K562 (cell line): ENCODE measurements at regions not wholly inside any gene's neighbourhood (a gene's known extent, or its start where the extent isn't known, plus 50 kb on each side); places are given as distances from the start of the nearest gene placed in this dataset.

Experiments
- ATAC-seq: fragments of 200-7000 bp; cut with Tn5 transposase; 3 replicates; pipeline ENCODE4 v1.9.1; 2020; ENCODE audit warnings: moderate library complexity
- BruUV-seq: library from RNA; stranded (reverse); fragments of 400-500 nt; replicated peaks from 2 replicates; lab custom pipeline; 2021; lab: Mats Ljungman, UMichigan
- CTCF ChIA-PET: fragments of 300-600 bp; formaldehyde crosslinking; extraction: SDS; loops from one replicate; lab custom pipeline; 2021; ENCODE audit warnings: low intra/inter-chr PET ratio; lab: Yijun Ruan, JAX
- POLR2A ChIA-PET: fragments of 300-600, 350-650 bp; sonication (Branson Sonifier 250); formaldehyde crosslinking; extraction: SDS; loops from one replicate; lab custom pipeline; 2021; ENCODE audit warnings: antibody characterized with exemption, inconsistent platforms; lab: Yijun Ruan, JAX
- DNase-seq, 4 experiments: peaks; one replicate each; pipeline versions ENCODE4 v3.0.0 to v3.0.0-alpha.2; 2011 to 2018; ENCODE audit warnings: low spot score in 3 of 4, mixed read lengths in 3 of 4; ENCODE audit errors: extremely low read depth in 1 of 4
- FAIRE-seq: peaks from 2 replicates; lab custom pipeline; 2011; peaks lifted over from hg19 to GRCh38; lab: Jason Lieb, UNC
- H2AFZ ChIP-seq: 2 replicates; pipeline ENCODE4 v1.6.0; 2011; ENCODE audit warnings: low read depth, low read length, control low read depth, inconsistent platforms
- H3K27ac ChIP-seq: fragments of 200-600 bp; 3 replicates; pipeline ENCODE4 v1.8.0; 2011; ENCODE audit warnings: low read depth, mild to moderate bottlenecking, control low read depth, inconsistent platforms, low read length, moderate library complexity, mixed read lengths; ENCODE audit errors: extremely low read depth
- H3K27me3 ChIP-seq, 2 experiments: fragments of 300-600 bp in 1 of 2; 2 replicates in 1 of 2; 3 replicates in 1 of 2; pipeline versions ENCODE4 v1.6.0 to v1.8.0; 2011; ENCODE audit warnings: inconsistent platforms in 2 of 2, low read length in 2 of 2, mild to moderate bottlenecking in 1 of 2, mixed read lengths in 1 of 2, moderate library complexity in 1 of 2; ENCODE audit not compliant: control insufficient read depth in 2 of 2, insufficient read depth in 2 of 2
- H3K36me3 ChIP-seq: fragments of 300-600 bp; 3 replicates; pipeline ENCODE4 v1.8.0; 2011; ENCODE audit warnings: mild to moderate bottlenecking, low read length, inconsistent platforms; ENCODE audit not compliant: control insufficient read depth, insufficient read depth
- H3K4me1 ChIP-seq, 2 experiments: fragments of 200-600 bp in 1 of 2; replicated peaks in 1 of 2; 2 replicates in 1 of 2; 3 replicates in 1 of 2; pipeline versions ENCODE4 v1.5.1 to v1.8.0; 2011; ENCODE audit warnings: inconsistent platforms in 2 of 2, low read length in 2 of 2, mild to moderate bottlenecking in 1 of 2, mixed read lengths in 1 of 2, moderate library complexity in 1 of 2; ENCODE audit not compliant: control insufficient read depth in 2 of 2, insufficient read depth in 2 of 2
- H3K4me2 ChIP-seq: 2 replicates; pipeline ENCODE4 v1.6.1; 2011; ENCODE audit warnings: low read length, control low read depth, inconsistent platforms, mixed read lengths; ENCODE audit not compliant: insufficient read depth
- H3K4me3 ChIP-seq: fragments of 200-600 bp; sonication (generic), shearing (Covaris generic); 2 replicates; pipeline ENCODE4 v1.5.1; 2016; ENCODE audit warnings: control low read depth, inconsistent platforms
- H3K79me2 ChIP-seq: fragments of 200-600 bp; 3 replicates; pipeline ENCODE4 v1.8.0; 2011; ENCODE audit warnings: low read length, inconsistent platforms; ENCODE audit not compliant: control insufficient read depth, insufficient read depth
- H3K9ac ChIP-seq, 2 experiments: 2 replicates each; pipeline versions ENCODE4 v1.6.0 to v1.6.1; 2011; ENCODE audit warnings: low read depth in 2 of 2, low read length in 2 of 2, control low read depth in 1 of 2, inconsistent platforms in 1 of 2, mild to moderate bottlenecking in 1 of 2, mixed read lengths in 1 of 2; ENCODE audit not compliant: insufficient read depth in 1 of 2
- H3K9me1 ChIP-seq: one replicate; pipeline ENCODE4 v1.6.0; 2011; ENCODE audit warnings: inconsistent platforms, mild to moderate bottlenecking, low read length, moderate library complexity; ENCODE audit not compliant: control insufficient read depth, insufficient read depth
- H3K9me3 ChIP-seq: replicated peaks from 2 replicates; pipeline ENCODE4 v1.5.1; 2011; ENCODE audit warnings: low read depth, low read length, inconsistent platforms; ENCODE audit not compliant: control insufficient read depth, insufficient read depth
- H4K20me1 ChIP-seq: replicated peaks from 2 replicates; pipeline ENCODE4 v1.6.1; 2011; ENCODE audit warnings: low read length, inconsistent platforms, mixed read lengths; ENCODE audit not compliant: control insufficient read depth, insufficient read depth
- CGGBP1 ChIP-seq: fragments of 250-450 bp; sonication (Bioruptor Pico); IDR thresholded peaks from 2 replicates; pipeline ENCODE4 v1.9.0; 2021; ENCODE audit warnings: mild to moderate bottlenecking
- FIP1L1 ChIP-seq: fragments of 200-400 bp; formaldehyde crosslinking; IDR thresholded peaks from 2 replicates; pipeline ENCODE4 v1.6.1; 2018; ENCODE audit warnings: mild to moderate bottlenecking, low read depth, low read length; ENCODE audit not compliant: poor library complexity, severe bottlenecking
- MEF2A ChIP-seq: IDR thresholded peaks from 2 replicates; pipeline ENCODE4 v1.6.1; 2011; ENCODE audit warnings: low read depth, mild to moderate bottlenecking, low read length, moderate library complexity; ENCODE audit not compliant: control insufficient read depth
- NR2C1 ChIP-seq, 2 experiments: fragments of 450-650 bp; IDR thresholded peaks; 2 replicates each; pipeline ENCODE4 v1.6.1; 2017; ENCODE audit warnings: mild to moderate bottlenecking in 2 of 2, antibody characterized with exemption in 1 of 2, inconsistent platforms in 1 of 2, missing compliant biosample characterization in 1 of 2, missing genetic modification characterization in 1 of 2
- ZNF124 ChIP-seq: sonication (generic); formaldehyde crosslinking; IDR thresholded peaks from 2 replicates; pipeline ENCODE4 v1.8.1; 2022; ENCODE audit warnings: missing genetic modification reagents
- WGBS: fragments of 100-300 bp; shearing (Covaris generic); methylation state at CpG from one replicate; pipeline ENCODE4 v1.1.6; 2016; ENCODE audit warnings: low coverage, mixed read lengths; ENCODE audit not compliant: insufficient coverage; ENCODE audit errors: missing lambda C conversion rate; 5-methylcytosine and 5-hydroxymethylcytosine counted together
- in situ Hi-C: fragments of 300-500 bp; cut with MboI; formaldehyde crosslinking; loops from 4 replicates; pipeline ENCODE4 v1.15.0; 2018; ENCODE audit warnings: inconsistent platforms, mixed read lengths
- intact Hi-C: fragments of 100-400 bp; cut with micrococcal nuclease; formaldehyde crosslinking; loops from 2 replicates; pipeline ENCODE4 v1.14.2; 2022

DNA sequence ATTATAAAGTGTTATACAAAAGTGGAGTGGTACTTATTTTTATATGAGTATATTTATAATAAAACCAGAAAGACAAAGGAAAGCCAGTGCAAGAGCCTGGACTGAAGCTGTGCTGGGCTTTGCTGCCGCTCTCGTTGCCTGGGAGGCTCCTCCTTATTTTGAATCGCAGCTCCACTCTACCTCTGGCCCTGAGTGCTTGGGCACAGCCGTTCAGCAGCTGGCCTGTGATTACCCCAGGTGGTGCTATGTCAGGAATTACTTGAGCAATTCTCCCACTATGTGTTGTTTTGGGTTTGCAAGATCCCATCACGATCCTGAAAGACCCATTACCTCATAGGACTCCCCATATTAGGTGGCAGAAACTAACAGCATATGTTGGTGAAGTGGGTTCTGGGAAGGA, 53.0 kb upstream of the LCLAT1 start:
- in situ Hi-C loops (no loop called here), intact Hi-C loops (no loop called here)
- Histone ChIP-seq H2AFZ (no peak overlapping the region), H3K9ac (no peak overlapping the region), H3K4me2 (no peak overlapping the region), H3K4me1 (no peaks in the 10 kb centered on the region), H3K27me3 (peaks cover 22% of the 10 kb centered on the region in 2 experiments), H3K9me1 (no peaks in the 10 kb centered on the region), H4K20me1 (no peaks in the 10 kb centered on the region), H3K79me2 (no peaks in the 10 kb centered on the region), H3K27ac (no peak overlapping the region), H3K9me3 (no peaks in the 10 kb centered on the region), H3K36me3 (no peaks in the 10 kb centered on the region), H3K4me3 (no peak overlapping the region)
- 2% methylated on average over 5 of the region's 5 CpGs for WGBS
- no TSS peak for BruUV-seq
- no peak for ATAC-seq
- FAIRE-seq, result no peak
- DNase-seq, result no peak
- ChIA-PET CTCF (no interaction called here), POLR2A (interaction anchor here (0.7 kb wide), 1 partner anchor 267 kb away, joined by 3 read pairs; no protein-coding TSS in a partner anchor)
- TF ChIP-seq CGGBP1 (CRISPR knock-in tag), result no peak
- TF ChIP-seq FIP1L1, result no peak

DNA sequence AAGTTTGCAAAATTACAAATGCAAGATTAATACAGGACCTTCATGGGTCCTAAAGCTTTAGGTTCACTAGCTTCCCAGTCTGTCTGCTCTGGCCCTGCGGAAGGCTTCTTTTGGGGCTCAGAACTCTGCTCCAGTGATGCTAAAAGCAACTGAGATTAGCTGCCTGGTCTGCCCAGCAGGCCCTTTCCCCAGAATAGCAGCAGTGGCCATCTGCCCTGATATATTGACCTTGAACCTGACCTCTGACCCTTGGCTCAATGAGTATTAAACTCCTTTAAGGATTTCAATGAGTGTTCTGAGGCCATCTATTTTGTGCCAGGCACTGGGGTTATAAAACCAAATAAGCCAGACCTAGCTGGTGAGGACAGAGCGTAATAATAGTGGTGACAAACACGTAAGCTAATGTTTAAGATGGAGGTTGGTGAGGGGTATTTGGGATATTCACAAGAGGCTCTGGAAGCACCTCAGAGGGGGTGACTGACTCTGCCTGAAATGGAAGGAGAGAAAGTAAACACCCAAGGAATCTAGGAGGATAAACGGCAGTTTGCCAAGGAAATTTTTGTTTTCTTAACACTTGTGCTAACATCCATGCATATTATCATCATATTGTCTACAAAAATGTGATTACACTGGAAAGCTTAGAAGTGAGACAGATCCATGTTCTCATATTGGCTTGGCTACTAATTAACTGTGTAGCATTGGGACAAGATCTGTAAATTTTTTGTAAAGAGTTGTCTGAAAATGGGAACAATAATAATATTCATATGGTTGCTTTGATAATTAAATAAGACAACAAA, 50.4 kb upstream of the LCLAT1 start:
- POLR2A ChIA-PET, result interaction anchor here (1.5 kb wide), 1 partner anchor 11 kb away, joined by 3 read pairs; no protein-coding TSS in a partner anchor
- Histone ChIP-seq H3K79me2 (no peaks in the 10 kb centered on the region), H3K4me1 (no peaks in the 10 kb centered on the region), H3K36me3 (no peaks in the 10 kb centered on the region), H3K27me3 (peaks cover 26 to 33% of the 10 kb centered on the region in 2 experiments), H3K4me2 (no peak overlapping the region), H3K9me1 (no peaks in the 10 kb centered on the region), H4K20me1 (no peaks in the 10 kb centered on the region), H3K4me3 (no peak overlapping the region), H3K9me3 (no peaks in the 10 kb centered on the region), H2AFZ (no peak overlapping the region), H3K9ac (no peak overlapping the region), H3K27ac (no peak overlapping the region)
- ATAC-seq (no peak), DNase-seq (no peak), FAIRE-seq (no peak)
- in situ Hi-C loops, result no loop called here
- TF ChIP-seq ZNF124, result no peak
- TF ChIP-seq MEF2A, result no peak
- 0 out of 2 replicates have a peak, but pooled peaks have one; percentile 12 for TF ChIP-seq NR2C1 (IDR thresholded peaks at IDR 0.05)
- no peak for TF ChIP-seq NR2C1 (tag; IDR thresholded peaks at IDR 0.05)
- BruUV-seq, result no TSS peak
- CTCF ChIA-PET, result no interaction called here
- intact Hi-C loops, result no loop called here
- WGBS, result 13% methylated on average over 4 of the region's 4 CpGs
